Renal pelvis (tissue), 1 donor: ENCODE measurements at regions not wholly inside any gene's neighbourhood (a gene's known extent, or its start where the extent isn't known, plus 50 kb on each side); places are given as distances from the start of the nearest gene placed in this dataset.
A peak's percentile ranks its signal among the peaks of the same experiment; 100 is the strongest.

Experiments used
- DNase-seq: peaks from one replicate; pipeline ENCODE4 v3.0.0-alpha.2; 2013

DNA sequence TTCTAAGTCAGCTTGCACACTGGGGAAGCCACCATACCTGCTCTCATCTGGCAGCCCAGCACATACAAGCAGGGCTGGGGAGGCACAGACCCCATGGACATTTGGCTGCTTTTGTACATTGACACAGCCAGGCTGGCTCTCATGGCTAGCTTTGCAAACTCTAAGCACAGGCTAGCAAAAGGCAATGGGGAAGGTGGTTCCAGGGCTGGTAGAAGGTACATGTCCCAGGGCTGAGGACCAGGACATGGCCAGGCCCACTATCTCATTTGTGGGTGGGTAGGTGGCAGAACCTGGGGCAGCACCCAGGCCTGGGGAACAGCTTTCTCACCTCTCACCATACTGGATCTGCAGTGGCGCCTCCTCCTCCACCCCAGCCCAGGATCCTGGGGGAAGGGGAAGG, 90.9 kb downstream of the HS1BP3 start:
- DNase-seq: no peak

DNA sequence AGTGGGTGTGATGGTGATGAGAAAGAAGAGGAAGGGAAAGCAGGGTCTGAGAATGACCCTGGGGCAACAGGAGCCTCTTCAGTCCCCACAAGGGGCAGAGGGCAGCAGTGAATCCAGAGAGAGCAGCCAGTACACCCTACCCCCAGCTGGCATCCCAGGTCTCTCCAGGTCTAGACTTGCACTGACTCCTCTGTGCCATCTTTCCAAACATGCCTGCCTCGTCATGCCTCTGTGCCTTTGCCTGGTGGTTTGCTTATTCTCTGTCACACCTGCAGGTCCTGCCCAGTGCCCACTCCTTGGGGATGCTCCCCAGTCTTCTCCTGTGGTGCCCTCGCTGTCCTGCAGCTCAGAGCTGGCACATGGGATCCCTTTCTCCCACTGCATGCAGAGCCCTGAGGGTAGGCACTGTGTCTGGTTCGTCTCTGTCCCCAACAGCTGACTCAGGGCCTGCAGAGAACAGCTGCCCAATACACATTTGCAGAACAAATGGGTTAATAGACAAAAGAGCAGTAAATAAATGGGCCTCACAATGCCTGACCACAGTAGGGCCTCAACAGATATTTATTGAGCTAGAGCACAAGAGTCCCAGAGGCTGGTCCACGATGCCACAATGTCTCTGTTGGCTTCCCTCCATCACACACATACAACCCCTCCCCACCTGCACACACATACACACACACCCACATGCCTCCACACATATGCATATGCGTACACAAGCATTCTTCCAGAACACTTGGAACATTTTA, 89.8 kb downstream of the HS1BP3 start:
- DNase-seq: no peak

DNA sequence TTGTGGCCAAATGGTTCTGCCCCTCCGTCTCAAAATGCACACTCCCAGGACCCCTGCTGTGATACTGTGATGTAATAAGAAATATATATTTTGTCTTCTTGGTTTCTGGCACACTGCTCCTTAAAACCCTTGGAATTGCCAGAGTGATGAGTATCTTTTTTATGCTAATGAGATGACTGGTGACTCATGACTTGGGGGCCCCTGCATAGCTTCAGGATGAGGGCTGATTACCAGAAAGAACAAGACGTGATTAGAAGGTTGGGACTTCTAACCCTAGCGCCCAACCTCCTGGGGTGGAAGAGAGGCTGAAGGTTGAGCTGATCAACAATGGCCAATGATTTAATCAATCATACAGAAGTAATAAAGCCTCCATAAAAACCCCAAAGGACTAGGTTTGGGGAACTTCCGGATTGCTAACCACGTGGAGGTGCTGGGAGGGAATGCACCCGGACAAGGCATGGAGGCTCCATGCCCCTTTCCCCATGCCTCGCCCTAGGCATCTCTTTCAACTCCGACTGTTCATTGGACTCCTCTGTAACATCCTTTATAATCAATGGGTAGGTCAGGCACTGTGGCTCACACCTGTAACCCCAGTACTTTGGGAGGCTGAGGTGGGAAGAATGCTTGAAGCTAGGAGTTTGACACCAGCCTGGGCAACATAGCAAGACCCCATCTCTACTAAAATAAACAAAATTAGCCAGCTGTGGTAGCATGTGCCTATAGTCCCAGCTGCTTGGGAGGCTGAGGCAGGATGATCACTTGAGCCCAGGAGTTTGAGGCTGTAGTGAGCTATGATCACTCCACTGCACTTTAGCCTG, 89.1 kb downstream of the HS1BP3 start:
- DNase-seq: no peak

DNA sequence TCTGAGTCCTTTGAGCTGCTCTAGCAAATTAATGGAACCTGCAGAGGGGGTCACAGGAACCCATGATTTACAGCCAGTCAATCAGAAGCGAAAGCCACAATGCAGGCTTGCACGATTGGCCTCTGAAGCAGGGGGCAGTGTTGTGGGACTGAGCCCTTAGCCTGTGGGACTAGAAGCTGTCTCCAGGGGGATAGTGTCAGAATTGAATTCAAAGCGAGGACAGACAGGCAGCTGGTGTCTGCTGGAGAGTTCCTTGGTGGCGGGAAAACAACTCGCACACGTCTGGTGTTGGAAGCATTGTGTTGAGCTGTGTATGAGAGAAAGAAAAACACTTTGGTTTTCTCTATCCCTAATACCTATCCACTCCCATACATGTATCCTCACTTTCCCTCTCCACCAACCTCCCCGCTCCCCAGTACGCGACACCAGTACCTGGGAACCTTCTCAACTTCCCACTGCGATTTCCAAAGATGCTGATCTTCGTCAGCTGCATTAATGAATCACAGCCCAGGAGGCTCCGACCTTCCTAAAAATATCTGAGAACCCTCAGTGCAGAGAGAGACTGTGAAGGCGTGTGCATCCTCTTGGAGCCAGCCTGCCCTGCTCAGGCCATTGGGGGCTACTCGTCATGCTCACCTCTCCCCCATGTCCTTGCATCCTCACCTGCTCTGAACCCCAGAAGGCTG, 88.2 kb downstream of the HS1BP3 start:
- no peak for DNase-seq

- no peak for DNase-seq
These were observed 87.6 kb downstream of the HS1BP3 start for GRCh38 chr2:20563251-20563650.

DNA sequence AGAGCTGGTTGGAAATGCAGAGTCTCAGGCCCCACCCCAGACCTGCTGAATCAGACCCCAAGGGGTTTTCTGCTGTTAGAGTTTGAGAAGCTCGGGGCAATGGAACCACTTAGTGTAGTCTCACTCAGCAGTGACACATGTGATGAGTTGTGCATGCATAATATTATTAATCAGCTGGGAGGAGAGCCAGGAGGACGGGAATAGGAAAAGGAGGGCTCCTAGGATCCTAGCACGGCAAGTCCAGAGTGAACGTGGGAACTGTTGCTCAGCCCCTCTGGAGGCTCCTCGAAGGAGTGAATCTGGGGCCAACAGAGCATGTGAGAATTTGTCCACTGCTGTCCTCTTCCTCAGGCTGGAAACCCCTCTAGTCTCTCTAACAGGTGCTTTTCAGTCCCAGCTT, 87.1 kb downstream of the HS1BP3 start:
- no peak for DNase-seq

DNA sequence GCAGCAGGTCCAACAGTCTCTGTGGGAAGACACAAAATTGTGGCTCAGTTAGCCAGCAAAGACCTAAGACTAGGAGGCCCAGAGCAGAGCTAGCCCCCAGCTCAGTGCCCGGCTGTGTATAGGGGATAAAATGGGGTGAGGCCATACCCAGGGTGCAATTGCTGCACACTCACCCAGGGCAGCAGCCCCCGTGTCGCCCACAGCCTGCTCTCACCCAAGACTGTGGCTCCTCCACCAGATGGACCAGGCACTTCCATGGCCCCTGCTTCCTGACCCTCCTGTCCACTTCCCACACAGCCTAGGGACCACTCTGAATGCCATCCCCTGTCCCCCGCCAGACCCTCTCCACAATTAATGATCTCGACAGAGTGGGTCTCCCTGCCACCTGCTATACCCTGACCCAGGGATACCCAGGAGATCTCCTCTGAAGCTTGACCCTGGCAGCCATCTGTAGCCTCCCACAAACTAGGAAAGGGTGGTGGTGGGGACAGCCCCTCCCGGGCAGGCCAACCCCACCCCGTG, 85.7 kb downstream of the HS1BP3 start:
- DNase-seq: no peak

- peak; percentile 81 for DNase-seq
These were observed 85.2 kb downstream of the HS1BP3 start for GRCh38 chr2:20565623-20566236.

DNA sequence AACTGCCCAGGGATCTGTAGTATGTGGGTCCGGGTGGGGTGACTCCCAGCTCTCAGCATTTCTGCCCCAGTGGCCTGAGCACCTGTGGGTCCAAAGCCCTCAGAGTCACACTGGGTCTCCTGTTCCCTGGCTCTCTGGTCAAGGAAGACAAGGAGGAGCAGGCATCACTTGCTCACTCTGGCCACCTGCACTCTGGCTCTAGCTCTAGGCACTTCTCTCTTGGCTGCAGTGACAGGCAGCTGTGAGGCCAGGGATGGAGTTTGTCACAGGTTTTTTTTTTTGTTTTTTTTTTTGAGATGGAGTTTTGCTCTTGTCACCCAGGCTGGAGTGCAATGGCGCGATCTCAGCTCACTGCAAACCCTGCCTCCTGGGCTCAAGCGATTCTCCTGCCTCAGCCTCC, 84.6 kb downstream of the HS1BP3 start:
- no peak for DNase-seq

GRCh38 chr2:20567159-20567925, 83.6 kb downstream of the HS1BP3 start:
- DNase-seq: no peak
